HEK293T (cell line): ENCODE measurements at regions not wholly inside any gene's neighbourhood (a gene's known extent, or its start where the extent isn't known, plus 50 kb on each side); places are given as distances from the start of the nearest gene placed in this dataset.

Experiments used
- CTCF ChIA-PET: fragments of 350-600 bp; formaldehyde crosslinking; extraction: SDS; loops from one replicate; lab custom pipeline; 2021; ENCODE audit warnings: antibody characterized with exemption, inconsistent platforms; lab: Yijun Ruan, JAX
- POLR2A ChIA-PET: fragments of 350-600 bp; formaldehyde crosslinking; extraction: SDS; loops from one replicate; lab custom pipeline; 2020; ENCODE audit warnings: antibody characterized with exemption, inconsistent platforms; lab: Yijun Ruan, JAX
- DNase-seq: peaks from one replicate; pipeline ENCODE4 v3.0.0; 2012; ENCODE audit warnings: mixed read lengths; ENCODE audit errors: extremely low spot score
- ARNT ChIP-seq: fragments of 450-650 bp; IDR thresholded peaks from 2 replicates; pipeline ENCODE4 v1.6.1; 2017; ENCODE audit warnings: mild to moderate bottlenecking
- BHLHE40 ChIP-seq: fragments of 450-650 bp; IDR thresholded peaks from 2 replicates; pipeline ENCODE4 v1.6.1; 2016; ENCODE audit warnings: mild to moderate bottlenecking, moderate library complexity, borderline replicate concordance
- CTBP1 ChIP-seq: fragments of 450-650 bp; IDR thresholded peaks from 2 replicates; pipeline ENCODE4 v1.6.1; 2016; ENCODE audit warnings: borderline replicate concordance
- ELF4 ChIP-seq: fragments of 450-650 bp; IDR thresholded peaks from 2 replicates; pipeline ENCODE4 v1.6.1; 2017; ENCODE audit warnings: antibody characterized with exemption
- FOXA1 ChIP-seq: fragments of 450-650 bp; IDR thresholded peaks from 2 replicates; pipeline ENCODE4 v1.6.1; 2016; ENCODE audit warnings: mild to moderate bottlenecking
- FOXK2 ChIP-seq: fragments of 450-650 bp; IDR thresholded peaks from 2 replicates; pipeline ENCODE4 v1.6.1; 2016; ENCODE audit warnings: mild to moderate bottlenecking
- FOXM1 ChIP-seq: fragments of 450-650 bp; IDR thresholded peaks from 2 replicates; pipeline ENCODE4 v1.6.1; 2017; ENCODE audit warnings: mild to moderate bottlenecking, borderline replicate concordance
- HDGF ChIP-seq: fragments of 450-650 bp; IDR thresholded peaks from 2 replicates; pipeline ENCODE4 v1.6.1; 2017; ENCODE audit warnings: antibody characterized with exemption, borderline replicate concordance
- L3MBTL2 ChIP-seq: fragments of 450-650 bp; conservative IDR thresholded peaks from 2 replicates; pipeline ENCODE4 v1.6.1; 2016; ENCODE audit warnings: mild to moderate bottlenecking
- LEF1 ChIP-seq: fragments of 450-650 bp; IDR thresholded peaks from 2 replicates; pipeline ENCODE4 v1.6.1; 2017; ENCODE audit warnings: mild to moderate bottlenecking, borderline replicate concordance
- NFRKB ChIP-seq: fragments of 450-650 bp; IDR thresholded peaks from 2 replicates; pipeline ENCODE4 v1.6.1; 2016; ENCODE audit warnings: mild to moderate bottlenecking, moderate library complexity
- PKNOX1 ChIP-seq: fragments of 450-650 bp; IDR thresholded peaks from 2 replicates; pipeline ENCODE4 v1.6.1; 2016
- SP1 ChIP-seq: fragments of 450-650 bp; IDR thresholded peaks from 2 replicates; pipeline ENCODE4 v1.6.1; 2017
- SUZ12 ChIP-seq: fragments of 450-650 bp; IDR thresholded peaks from 2 replicates; pipeline ENCODE4 v1.6.1; 2016; ENCODE audit warnings: mild to moderate bottlenecking
- TARDBP ChIP-seq: fragments of 450-650 bp; IDR thresholded peaks from 2 replicates; pipeline ENCODE4 v1.6.1; 2016
- ZNF384 ChIP-seq: fragments of 450-650 bp; IDR thresholded peaks from 2 replicates; pipeline ENCODE4 v1.6.1; 2016

GRCh38 chr9:31065691-31066090, 1318.8 kb upstream of the ACO1 start:
- ChIA-PET CTCF (no interaction called here), POLR2A (no interaction called here)
- no peak for DNase-seq
- TF ChIP-seq FOXK2 = no peak
- TF ChIP-seq PKNOX1 = no peak
- TF ChIP-seq FOXA1 = no peak
- TF ChIP-seq NFRKB = no peak
- TF ChIP-seq BHLHE40 = no peak
- TF ChIP-seq FOXM1 = no peak
- no peak for TF ChIP-seq ELF4
- no peak for TF ChIP-seq ARNT
- TF ChIP-seq ZNF384 = no peak

- ChIA-PET CTCF (no interaction called here), POLR2A (no interaction called here)
- no peak for DNase-seq
- no peak for TF ChIP-seq FOXK2
- no peak for TF ChIP-seq ARNT
- no peak for TF ChIP-seq LEF1
- TF ChIP-seq CTBP1 = no peak
- TF ChIP-seq ZNF384 = no peak
- TF ChIP-seq HDGF = no peak
- TF ChIP-seq FOXM1 = no peak
- TF ChIP-seq TARDBP = no peak
- TF ChIP-seq L3MBTL2 = no peak
- TF ChIP-seq PKNOX1 = no peak
- no peak for TF ChIP-seq ELF4
- TF ChIP-seq BHLHE40 = no peak
- TF ChIP-seq FOXA1 = no peak
- no peak for TF ChIP-seq SUZ12
- no peak for TF ChIP-seq NFRKB
- TF ChIP-seq SP1 = no peak
Observed at GRCh38 chr9:31067418-31067817, 1317.0 kb upstream of the ACO1 start.

GRCh38 chr9:31071606-31072286, 1312.7 kb upstream of the ACO1 start:
- no peak for TF ChIP-seq FOXA1
- TF ChIP-seq FOXK2 = no peak
- no peak for TF ChIP-seq ZNF384
- no peak for TF ChIP-seq CTBP1
- TF ChIP-seq SUZ12 = no peak
- TF ChIP-seq SP1 = no peak
- no peak for TF ChIP-seq ELF4
- TF ChIP-seq LEF1 = no peak
- no peak for TF ChIP-seq PKNOX1
- TF ChIP-seq ARNT = no peak
- TF ChIP-seq L3MBTL2 = no peak
- TF ChIP-seq TARDBP = no peak
- no peak for TF ChIP-seq FOXM1
- no peak for TF ChIP-seq NFRKB
- no peak for TF ChIP-seq BHLHE40
- no peak for TF ChIP-seq HDGF
- ChIA-PET CTCF (no interaction called here), POLR2A (no interaction called here)
- no peak for DNase-seq

- ChIA-PET POLR2A (no interaction called here), CTCF (no interaction called here)
- TF ChIP-seq SP1 = no peak
- TF ChIP-seq TARDBP = no peak
- TF ChIP-seq NFRKB = no peak
- no peak for TF ChIP-seq CTBP1
- no peak for TF ChIP-seq FOXA1
- TF ChIP-seq ZNF384 = no peak
- no peak for TF ChIP-seq ARNT
- TF ChIP-seq SUZ12 = no peak
- TF ChIP-seq FOXM1 = no peak
- TF ChIP-seq PKNOX1 = no peak
- no peak for TF ChIP-seq L3MBTL2
- no peak for TF ChIP-seq FOXK2
- no peak for TF ChIP-seq HDGF
- no peak for DNase-seq
Observed at GRCh38 chr9:31078175-31078574, 1306.3 kb upstream of the ACO1 start.

GRCh38 chr9:31084350-31084749, 1300.1 kb upstream of the ACO1 start:
- no peak for TF ChIP-seq ZNF384
- no peak for TF ChIP-seq FOXA1
- no peak for TF ChIP-seq LEF1
- no peak for TF ChIP-seq SUZ12
- no peak for TF ChIP-seq CTBP1
- no peak for TF ChIP-seq BHLHE40
- TF ChIP-seq ARNT = no peak
- TF ChIP-seq L3MBTL2 = no peak
- no peak for TF ChIP-seq TARDBP
- no peak for TF ChIP-seq PKNOX1
- TF ChIP-seq FOXK2 = no peak
- no peak for TF ChIP-seq FOXM1
- TF ChIP-seq SP1 = no peak
- TF ChIP-seq ELF4 = no peak
- TF ChIP-seq HDGF = no peak
- no peak for TF ChIP-seq NFRKB
- POLR2A ChIA-PET = no interaction called here
- DNase-seq = no peak
- CTCF ChIA-PET = no interaction called here
